IMR-90 (cell line): ENCODE measurements at regions not wholly inside any gene's neighbourhood (a gene's known extent, or its start where the extent isn't known, plus 50 kb on each side); places are given as distances from the start of the nearest gene placed in this dataset.

Experiments
- ATAC-seq: fragments of 200-7000 bp; cut with Tn5 transposase; 2 replicates; pipeline ENCODE4 v1.9.1; 2020; ENCODE audit warnings: low read depth, mild to moderate bottlenecking, moderate library complexity
- BruUV-seq: library from RNA; stranded (reverse); fragments of 400-500 nt; replicated peaks from 2 replicates; lab custom pipeline; 2021; lab: Mats Ljungman, UMichigan
- CTCF ChIA-PET: fragments of 300-600 bp; formaldehyde crosslinking; extraction: SDS; loops from one replicate; lab custom pipeline; 2021; ENCODE audit warnings: antibody characterized with exemption; lab: Yijun Ruan, JAX
- POLR2A ChIA-PET: fragments of 300-600 bp; sonication (Branson Sonifier 250); formaldehyde crosslinking; loops from one replicate; lab custom pipeline; 2022; ENCODE audit warnings: antibody characterized with exemption; ENCODE audit not compliant: unreplicated experiment; lab: Charles Lee
- DNase-seq: peaks from one replicate; pipeline ENCODE4 v3.0.0; 2013
- H2AFZ ChIP-seq: replicated peaks from 2 replicates; pipeline ENCODE3; 2013; ENCODE audit warnings: low read length, mild to moderate bottlenecking; ENCODE audit not compliant: poor library complexity
- H2AK5ac ChIP-seq: 2 replicates; pipeline ENCODE4 v1.6.1; 2013; ENCODE audit warnings: low read depth, low read length, inconsistent platforms
- H2AK9ac ChIP-seq: replicated peaks from 2 replicates; pipeline ENCODE3; 2013; ENCODE audit warnings: mild to moderate bottlenecking, low read depth, low read length, moderate library complexity; ENCODE audit not compliant: poor library complexity
- H2BK120ac ChIP-seq: 2 replicates; pipeline ENCODE4 v1.6.1; 2013; ENCODE audit warnings: low read depth, low read length, inconsistent platforms
- H2BK15ac ChIP-seq: 3 replicates; pipeline ENCODE4 v1.6.1; 2013; ENCODE audit warnings: low read depth, low read length, inconsistent platforms
- H2BK20ac ChIP-seq: 2 replicates; pipeline ENCODE4 v1.6.1; 2013; ENCODE audit warnings: low read depth, mild to moderate bottlenecking, inconsistent platforms, low read length, moderate library complexity
- H2BK5ac ChIP-seq: 2 replicates; pipeline ENCODE4 v1.6.1; 2013; ENCODE audit warnings: mild to moderate bottlenecking, low read depth, low read length, inconsistent platforms; ENCODE audit not compliant: poor library complexity, severe bottlenecking
- H3K14ac ChIP-seq: replicated peaks from 2 replicates; pipeline ENCODE4 v1.6.1; 2013; ENCODE audit warnings: low read depth, low read length, inconsistent platforms
- H3K18ac ChIP-seq: 2 replicates; pipeline ENCODE4 v1.6.1; 2013; ENCODE audit warnings: low read depth, low read length, control low read depth
- H3K23ac ChIP-seq: 2 replicates; pipeline ENCODE4 v1.6.1; 2013; ENCODE audit warnings: low read depth, low read length, inconsistent platforms
- H3K27ac ChIP-seq: 2 replicates; pipeline ENCODE4 v1.5.1; 2013; ENCODE audit warnings: mild to moderate bottlenecking, control low read depth, low read length; ENCODE audit not compliant: insufficient read depth
- H3K27me3 ChIP-seq: 2 replicates; pipeline ENCODE4 v1.6.1; 2013; ENCODE audit warnings: low read length; ENCODE audit not compliant: control insufficient read depth, insufficient read depth
- H3K36me3 ChIP-seq: 2 replicates; pipeline ENCODE4 v1.6.1; 2013; ENCODE audit warnings: low read length, mixed read lengths; ENCODE audit not compliant: control insufficient read depth, insufficient read depth
- H3K4ac ChIP-seq: 2 replicates; pipeline ENCODE4 v1.6.1; 2013; ENCODE audit warnings: low read depth, low read length, inconsistent platforms
- H3K4me1 ChIP-seq: 2 replicates; pipeline ENCODE4 v1.6.1; 2013; ENCODE audit warnings: low read length, mixed read lengths; ENCODE audit not compliant: control insufficient read depth, insufficient read depth
- H3K4me2 ChIP-seq: 2 replicates; pipeline ENCODE4 v1.6.1; 2013; ENCODE audit warnings: low read depth, mild to moderate bottlenecking, control low read depth, low read length, moderate library complexity
- H3K4me3 ChIP-seq: 2 replicates; pipeline ENCODE4 v1.5.1; 2013; ENCODE audit warnings: low read depth, mild to moderate bottlenecking, control low read depth, low read length, moderate library complexity; ENCODE audit not compliant: insufficient read depth
- H3K56ac ChIP-seq: 2 replicates; pipeline ENCODE4 v1.6.1; 2013; ENCODE audit warnings: low read length, inconsistent platforms; ENCODE audit not compliant: insufficient read depth; ENCODE audit errors: extremely low read depth
- H3K79me1 ChIP-seq, 2 experiments: 2 replicates each; pipeline ENCODE4 v1.6.1; 2013; ENCODE audit warnings: low read length in 2 of 2, inconsistent platforms in 1 of 2, low read depth in 1 of 2
- H3K9ac ChIP-seq: 2 replicates; pipeline ENCODE4 v1.6.1; 2013; ENCODE audit warnings: low read depth, low read length, control low read depth
- H3K9me1 ChIP-seq: 2 replicates; pipeline ENCODE4 v1.6.1; 2013; ENCODE audit warnings: low read length, inconsistent platforms; ENCODE audit not compliant: insufficient read depth
- H3K9me3 ChIP-seq: 2 replicates; pipeline ENCODE4 v1.6.1; 2013; ENCODE audit warnings: low read length; ENCODE audit not compliant: control insufficient read depth, insufficient read depth
- H4K20me1 ChIP-seq: 2 replicates; pipeline ENCODE4 v1.6.1; 2013; ENCODE audit warnings: low read length, inconsistent platforms; ENCODE audit not compliant: insufficient read depth
- H4K5ac ChIP-seq: 2 replicates; pipeline ENCODE4 v1.6.1; 2013; ENCODE audit warnings: mild to moderate bottlenecking, low read depth, low read length, control low read depth
- H4K8ac ChIP-seq, 2 experiments: 2 replicates each; pipeline ENCODE4 v1.6.1; 2013; ENCODE audit warnings: low read depth in 2 of 2, low read length in 2 of 2, control low read depth in 1 of 2, inconsistent platforms in 1 of 2
- H4K91ac ChIP-seq: 2 replicates; pipeline ENCODE4 v1.6.1; 2013; ENCODE audit warnings: low read depth, low read length, inconsistent platforms; ENCODE audit not compliant: insufficient read depth
- BHLHE40 ChIP-seq: fragments of 150-350 bp; IDR thresholded peaks from 2 replicates; pipeline ENCODE4 v1.6.1; 2016; ENCODE audit warnings: mild to moderate bottlenecking, low read depth, low read length
- CEBPB ChIP-seq: IDR thresholded peaks from 2 replicates; pipeline ENCODE4 v1.6.1; 2012; ENCODE audit warnings: low read depth, low read length, improper control_type of control experiment
- FOS ChIP-seq: fragments of 150-350 bp; IDR thresholded peaks from 2 replicates; pipeline ENCODE4 v1.6.1; 2016; ENCODE audit warnings: low read depth, low read length
- MXI1 ChIP-seq: IDR thresholded peaks from 2 replicates; pipeline ENCODE4 v1.6.1; 2012; ENCODE audit warnings: low read depth, mild to moderate bottlenecking, low read length, moderate library complexity, borderline replicate concordance
- NFE2L2 ChIP-seq: fragments of 150-350 bp; IDR thresholded peaks from 2 replicates; pipeline ENCODE4 v1.6.1; 2016; ENCODE audit warnings: low read depth, mild to moderate bottlenecking, low read length
- RAD21 ChIP-seq: IDR thresholded peaks from 2 replicates; pipeline ENCODE4 v1.6.1; 2012; ENCODE audit warnings: low read length, improper control_type of control experiment
- RCOR1 ChIP-seq: IDR thresholded peaks from 2 replicates; pipeline ENCODE4 v1.6.1; 2012; ENCODE audit warnings: mild to moderate bottlenecking, low read length, improper control_type of control experiment; ENCODE audit not compliant: insufficient replicate concordance
- WGBS, 2 experiments: methylation state at CpG; one replicate each; pipeline versions ENCODE4 v1.1.5 to v1.1.7; 2013; ENCODE audit warnings: missing lambda C conversion rate in 2 of 2; ENCODE audit not compliant: insufficient read length in 1 of 2; ENCODE audit errors: extremely low coverage in 2 of 2; 5-methylcytosine and 5-hydroxymethylcytosine counted together
- dilution Hi-C: fragments of 300-500 bp; cut with HindIII; formaldehyde crosslinking; loops from one replicate; pipeline ENCODE4 v1.14.3; 2018; ENCODE audit warnings: low sequenced_read_pairs; ENCODE audit not compliant: unreplicated experiment
- in situ Hi-C: fragments of 300-500 bp; cut with MboI; formaldehyde crosslinking; loops from 3 replicates; pipeline ENCODE4 v1.14.3; 2019; ENCODE audit warnings: low sequenced_read_pairs, inconsistent platforms, mixed read lengths
- intact Hi-C: fragments of 100-400 bp; cut with micrococcal nuclease; formaldehyde crosslinking; loops from 2 replicates; pipeline ENCODE4 v1.10.0; 2022
- TF ChIP-seq, protein P1 (sequence below): conservative IDR thresholded peaks from 2 replicates; pipeline ENCODE4 v1.5.1; 2012; ENCODE audit warnings: mild to moderate bottlenecking, low read depth, low read length, improper control_type of control experiment

- peak overlapping the region; percentile 76 for H3K4ac ChIP-seq
- H2AK9ac ChIP-seq: peak overlapping the region; percentile 43
- DNase-seq: no peak
- in situ Hi-C loops (no loop called here), intact Hi-C loops (loop anchor here (1.0 to 10.0 kb wide), 4 partner anchors 43 to 146 kb away; no protein-coding TSS in a partner anchor), dilution Hi-C loops (no loop called here)
- ChIA-PET CTCF (interaction anchor here (1.1 kb wide), 1 partner anchor 146 kb away, joined by 3 read pairs; no protein-coding TSS in a partner anchor), POLR2A (interaction anchor here (0.5 kb wide), 1 partner anchor 8 kb away, joined by 5 read pairs; no protein-coding TSS in a partner anchor)
- peak overlapping the region; percentile 88 for H2BK120ac ChIP-seq
- H4K20me1 ChIP-seq: no peaks in the 10 kb centered on the region
- no peak overlapping the region for H2AFZ ChIP-seq
- H3K56ac ChIP-seq: peak overlapping the region; percentile 14; the same call in 1 of the 2 replicates
- no peaks in the 10 kb centered on the region for H3K27me3 ChIP-seq
- no peak for ATAC-seq
- 66% methylated on average over 5 of the region's 9 CpGs; no CpG with 5 or more reads in 1 of the 2 experiments for WGBS, 2 experiments
- H3K27ac ChIP-seq: peak overlapping the region; percentile 35; the same call in 1 of the 2 replicates
- peak overlapping the region; percentile 82 for H4K91ac ChIP-seq
- H4K5ac ChIP-seq: peak overlapping the region; percentile 46; the same call in 1 of the 2 replicates
- no peak overlapping the region for H3K9ac ChIP-seq
- peak overlapping the region; percentile 80 for H2AK5ac ChIP-seq
- peak overlapping the region; percentile 66; the same call in 2 of the 3 replicates for H2BK15ac ChIP-seq
- no TSS peak for BruUV-seq
- TF ChIP-seq, protein P1, sequence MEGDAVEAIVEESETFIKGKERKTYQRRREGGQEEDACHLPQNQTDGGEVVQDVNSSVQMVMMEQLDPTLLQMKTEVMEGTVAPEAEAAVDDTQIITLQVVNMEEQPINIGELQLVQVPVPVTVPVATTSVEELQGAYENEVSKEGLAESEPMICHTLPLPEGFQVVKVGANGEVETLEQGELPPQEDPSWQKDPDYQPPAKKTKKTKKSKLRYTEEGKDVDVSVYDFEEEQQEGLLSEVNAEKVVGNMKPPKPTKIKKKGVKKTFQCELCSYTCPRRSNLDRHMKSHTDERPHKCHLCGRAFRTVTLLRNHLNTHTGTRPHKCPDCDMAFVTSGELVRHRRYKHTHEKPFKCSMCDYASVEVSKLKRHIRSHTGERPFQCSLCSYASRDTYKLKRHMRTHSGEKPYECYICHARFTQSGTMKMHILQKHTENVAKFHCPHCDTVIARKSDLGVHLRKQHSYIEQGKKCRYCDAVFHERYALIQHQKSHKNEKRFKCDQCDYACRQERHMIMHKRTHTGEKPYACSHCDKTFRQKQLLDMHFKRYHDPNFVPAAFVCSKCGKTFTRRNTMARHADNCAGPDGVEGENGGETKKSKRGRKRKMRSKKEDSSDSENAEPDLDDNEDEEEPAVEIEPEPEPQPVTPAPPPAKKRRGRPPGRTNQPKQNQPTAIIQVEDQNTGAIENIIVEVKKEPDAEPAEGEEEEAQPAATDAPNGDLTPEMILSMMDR: no peak
- TF ChIP-seq CEBPB (no peak), BHLHE40 (no peak), RCOR1 (peak; percentile 57), MXI1 (no peak), FOS (no peak), NFE2L2 (no peak), RAD21 (no peak)
- H3K23ac ChIP-seq: peak overlapping the region; percentile 10; the same call in 1 of the 2 replicates
- peaks cover 18% of the 10 kb centered on the region for H3K4me1 ChIP-seq
- no peaks in the 10 kb centered on the region for H3K9me3 ChIP-seq
- no peak overlapping the region for H3K4me3 ChIP-seq
- H3K14ac ChIP-seq: peak overlapping the region; percentile 49
- H2BK20ac ChIP-seq: peak overlapping the region; percentile 96; the same call in 1 of the 2 replicates
- H3K4me2 ChIP-seq: no peak overlapping the region
- H3K9me1 ChIP-seq: peaks cover 11% of the 10 kb centered on the region
- peak overlapping the region; percentile 9 for H2BK5ac ChIP-seq
- H3K79me1 ChIP-seq: no peaks in the 10 kb centered on the region
- H4K8ac ChIP-seq: peak overlapping the region; percentile 8 to 73
- peak overlapping the region; percentile 45; the same call in 1 of the 2 replicates for H3K18ac ChIP-seq
- H3K36me3 ChIP-seq: no peaks in the 10 kb centered on the region
Observed at GRCh38 chr17:31696703-31697325, 162.2 kb downstream of the COPRS start.
